COLO668 (cell line): ENCODE measurements at regions not wholly inside any gene's neighbourhood (a gene's known extent, or its start where the extent isn't known, plus 50 kb on each side); places are given as distances from the start of the nearest gene placed in this dataset.

Experiments
- DNase-seq: peaks from one replicate; lab custom pipeline; 2025; ENCODE audit not compliant: unreplicated experiment; lab: John Stamatoyannopoulos, UW

- no peak for DNase-seq
Measured at GRCh38 chr4:41388080-41388479, 131.4 kb downstream of the UCHL1 start.

DNA sequence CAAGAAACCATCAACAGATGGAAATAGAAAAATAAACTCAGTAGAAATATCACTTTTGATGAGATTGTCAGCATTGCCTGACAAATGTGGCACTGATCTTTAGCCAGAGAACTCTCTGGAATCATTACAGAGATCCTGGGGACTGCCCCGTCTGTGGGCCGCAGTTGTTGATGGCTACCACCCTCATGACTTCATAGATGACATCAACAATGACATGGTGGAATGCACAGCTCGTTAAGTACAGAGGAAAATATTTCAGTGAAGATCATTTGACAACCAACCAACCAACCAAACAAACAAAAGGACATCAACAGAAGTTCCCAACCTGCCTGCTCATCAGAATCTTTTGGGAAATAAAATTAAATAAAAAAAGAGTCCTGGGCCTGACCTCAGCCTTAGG is 132.6 kb downstream of the UCHL1 start:
- no peak for DNase-seq

GRCh38 chr4:41390661-41391060 is 133.9 kb downstream of the UCHL1 start:
- DNase-seq: no peak

DNA sequence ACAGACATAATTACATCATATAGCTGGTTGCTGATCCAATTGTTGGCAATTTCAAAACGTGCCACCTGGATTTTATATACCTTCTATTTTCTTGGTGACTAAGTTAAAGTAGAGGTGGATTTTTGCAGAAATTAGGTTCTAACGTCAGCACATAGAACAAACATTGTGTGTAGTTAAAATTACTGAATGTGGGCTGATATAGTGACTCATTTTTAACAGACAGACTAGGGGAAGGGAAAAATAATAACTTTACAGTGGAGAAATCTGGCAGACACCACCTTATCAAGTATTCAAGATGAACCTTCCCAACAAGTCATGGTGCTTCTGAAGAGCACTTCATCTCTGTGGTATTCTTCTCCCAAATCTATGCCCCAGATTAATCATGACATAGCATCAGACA is 134.5 kb downstream of the UCHL1 start:
- no peak for DNase-seq

GRCh38 chr4:41394481-41394894 is 137.8 kb downstream of the UCHL1 start:
- DNase-seq: no peak

- no peak for DNase-seq
Measured at GRCh38 chr4:41396214-41396613, 139.5 kb downstream of the UCHL1 start.

DNA sequence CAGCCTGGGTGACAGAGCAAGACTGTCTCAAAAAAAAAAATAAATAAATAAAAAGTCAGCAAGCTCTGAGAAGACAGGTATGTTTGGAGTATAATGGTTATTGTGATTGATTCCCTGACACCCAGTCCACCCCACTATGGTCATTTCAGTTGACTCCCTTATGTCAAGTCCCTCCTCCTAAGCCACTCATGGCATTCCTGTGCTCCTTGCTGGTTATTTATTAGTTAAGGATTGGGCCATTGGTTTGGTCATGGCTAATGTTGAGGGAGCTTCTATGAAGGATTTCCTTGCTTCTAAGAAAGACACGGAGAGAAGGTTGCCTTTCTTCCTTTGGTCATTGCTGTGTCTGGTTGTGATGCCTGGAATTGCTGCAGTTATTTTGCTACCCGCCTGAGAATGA is 140.1 kb downstream of the UCHL1 start:
- DNase-seq: no peak

- no peak for DNase-seq
Measured at GRCh38 chr4:41399231-41399630, 138.7 kb upstream of the LIMCH1 start.

GRCh38 chr4:41400296-41400695 is 137.7 kb upstream of the LIMCH1 start:
- DNase-seq: no peak

- no peak for DNase-seq
Measured at GRCh38 chr4:41405464-41406112, 132.4 kb upstream of the LIMCH1 start.

DNA sequence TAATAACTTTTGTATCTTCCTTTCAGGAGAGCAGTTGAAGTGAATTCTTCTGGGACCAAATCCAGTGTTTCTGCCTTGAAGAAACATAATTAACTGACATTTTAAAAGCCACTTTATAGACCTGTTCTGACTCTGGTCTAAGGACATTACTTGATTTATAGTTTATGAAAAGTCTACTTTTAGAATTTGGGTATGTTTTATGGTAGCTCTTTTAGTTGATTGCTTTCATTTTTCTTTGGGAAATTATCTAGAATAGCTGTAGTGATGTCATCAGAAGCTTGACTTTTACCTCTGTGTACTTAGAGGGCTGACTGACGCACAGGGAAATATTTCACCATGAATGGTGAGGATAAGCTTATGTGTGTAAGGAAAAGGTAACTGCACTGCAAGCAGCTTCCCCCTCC is 131.8 kb upstream of the LIMCH1 start:
- DNase-seq: no peak

GRCh38 chr4:41408150-41408549 is 129.8 kb upstream of the LIMCH1 start:
- DNase-seq: no peak

DNA sequence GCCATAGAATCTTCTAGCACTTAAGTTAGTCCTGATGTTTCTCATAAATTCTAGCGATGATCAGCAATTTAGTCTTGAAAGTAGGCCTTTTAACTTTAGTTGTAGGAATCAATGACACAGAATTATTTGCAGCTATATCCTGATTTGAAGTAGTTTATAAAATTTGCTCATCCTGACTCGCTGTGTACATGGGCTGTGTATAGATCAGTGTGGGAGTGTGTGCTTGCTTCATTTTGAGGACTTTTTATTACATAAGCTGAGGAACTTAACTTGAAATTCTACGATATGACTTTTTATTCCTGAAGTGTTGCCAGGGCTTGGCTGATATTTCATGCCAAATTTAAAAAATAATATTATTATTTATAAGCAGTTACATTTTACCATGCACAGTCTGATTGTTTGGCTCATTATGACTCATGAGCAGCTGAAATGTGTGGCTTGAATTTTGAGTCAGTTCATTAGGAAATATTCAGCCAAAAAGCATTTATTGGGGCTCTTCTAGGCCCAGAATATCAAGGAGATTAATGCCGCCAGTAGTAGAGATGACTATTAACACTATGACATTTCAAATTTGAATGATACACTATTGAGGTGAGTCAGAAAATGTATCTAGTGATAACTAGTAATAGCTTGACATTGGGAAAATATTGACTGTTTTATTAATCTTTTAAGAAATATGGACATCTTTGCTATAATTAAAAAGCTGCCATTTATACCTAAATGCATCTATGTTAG is 128.9 kb upstream of the LIMCH1 start:
- no peak for DNase-seq

DNA sequence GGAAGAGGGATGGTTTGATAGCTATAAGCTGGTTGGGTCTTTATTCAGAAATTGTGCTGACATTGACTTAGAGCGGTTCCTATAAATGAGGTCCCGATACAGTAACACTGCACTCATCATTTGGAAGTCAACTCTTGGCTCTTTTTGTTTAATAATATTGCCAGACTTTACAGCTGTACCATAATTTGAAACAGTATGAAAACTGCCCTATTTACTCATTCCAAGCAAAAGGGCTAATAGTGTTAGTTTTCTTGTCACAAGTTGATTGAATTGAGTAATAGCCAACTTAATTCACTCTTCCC is 128.4 kb upstream of the LIMCH1 start:
- no peak for DNase-seq

DNA sequence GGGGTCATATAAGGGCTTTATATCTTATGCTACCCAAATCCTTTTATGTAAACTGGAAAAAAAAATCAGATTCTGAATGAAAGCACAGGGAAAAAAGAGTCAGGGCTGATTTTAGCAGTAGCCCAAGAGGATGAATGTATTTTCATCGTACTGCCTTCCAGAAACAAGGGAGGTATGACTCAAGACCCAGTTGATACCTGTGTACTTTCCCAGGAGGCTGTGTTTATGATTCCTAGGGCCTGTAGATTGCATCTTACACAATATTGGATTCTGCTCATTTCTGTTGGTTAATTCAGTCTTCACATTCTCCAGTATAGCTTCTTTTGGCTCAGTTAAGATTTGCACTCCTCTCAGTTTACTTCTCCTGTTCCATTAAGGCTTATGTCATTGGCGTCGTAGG is 127.9 kb upstream of the LIMCH1 start:
- DNase-seq: no peak

- no peak for DNase-seq
Measured at GRCh38 chr4:41413670-41414411, 124.1 kb upstream of the LIMCH1 start.

GRCh38 chr4:41414412-41414779 is 123.6 kb upstream of the LIMCH1 start:
- DNase-seq: no peak

- no peak for DNase-seq
Measured at GRCh38 chr4:41418444-41418843, 119.5 kb upstream of the LIMCH1 start.

GRCh38 chr4:41420541-41420940 is 117.4 kb upstream of the LIMCH1 start:
- no peak for DNase-seq

DNA sequence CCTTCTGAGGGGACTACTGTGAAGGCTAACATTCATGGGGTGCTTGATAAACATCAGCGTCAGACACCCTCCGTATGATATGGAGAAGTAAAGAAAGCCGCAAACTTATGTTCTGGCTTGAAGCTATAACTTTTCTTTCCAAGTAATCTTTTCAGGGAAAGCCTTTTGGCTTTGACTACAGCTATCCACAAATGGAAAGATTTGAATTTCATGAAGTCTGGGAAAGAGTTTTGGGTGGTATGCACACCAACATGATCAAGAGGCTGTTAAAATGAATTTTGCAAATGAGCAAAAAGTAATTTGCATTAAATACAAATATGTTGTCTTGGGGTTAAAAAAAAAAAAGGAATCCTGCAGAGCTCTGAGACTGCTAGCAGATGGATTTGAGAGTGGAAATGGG is 114.8 kb upstream of the LIMCH1 start:
- DNase-seq: no peak

- DNase-seq: no peak
Measured at GRCh38 chr4:41424522-41424921, 113.4 kb upstream of the LIMCH1 start.

DNA sequence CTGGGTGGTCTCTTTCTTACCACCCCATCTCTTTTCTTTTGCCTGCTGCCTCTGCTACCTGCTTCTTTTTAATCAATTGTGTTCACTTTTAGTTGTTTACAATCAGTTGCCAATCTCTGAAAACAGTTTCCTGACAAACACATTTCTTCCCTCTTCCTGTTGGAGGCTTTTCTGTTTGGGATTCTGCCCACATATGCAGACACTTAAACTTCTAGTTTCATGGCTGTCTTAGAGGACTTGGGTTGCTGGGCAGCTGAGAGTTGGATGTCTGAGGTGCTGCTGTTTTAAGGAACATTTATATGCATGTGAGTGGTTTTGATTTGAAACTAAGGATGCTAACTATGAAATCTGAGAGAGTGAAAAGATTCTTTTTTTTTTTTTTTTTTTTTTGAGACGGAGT is 112.3 kb upstream of the LIMCH1 start:
- DNase-seq: no peak
